GM21619 (cell line): ENCODE measurements at regions not wholly inside any gene's neighbourhood (a gene's known extent, or its start where the extent isn't known, plus 50 kb on each side); places are given as distances from the start of the nearest gene placed in this dataset.

ENCODE experiments used
- ATAC-seq: cut with Tn5 transposase; IDR thresholded peaks from one replicate; pipeline ENCODE4 v1.9.1; 2021; ENCODE audit not compliant: unreplicated experiment

- no peak for ATAC-seq
Observed at GRCh38 chr12:24244231-24244630, 294.8 kb upstream of the SOX5 start.

GRCh38 chr12:24240707-24241106, 291.2 kb upstream of the SOX5 start:
- no peak for ATAC-seq

- no peak for ATAC-seq
Observed at GRCh38 chr12:24233519-24234246, 284.2 kb upstream of the SOX5 start.

GRCh38 chr12:24232531-24232930, 283.1 kb upstream of the SOX5 start:
- ATAC-seq = no peak

GRCh38 chr12:24231298-24231697, 281.8 kb upstream of the SOX5 start:
- peak; percentile 83 for ATAC-seq

- no peak for ATAC-seq
Observed at GRCh38 chr12:24230061-24230701, 280.7 kb upstream of the SOX5 start.

GRCh38 chr12:24229031-24229700, 279.7 kb upstream of the SOX5 start:
- ATAC-seq = no peak

- ATAC-seq = no peak
Observed at GRCh38 chr12:24228371-24228770, 278.9 kb upstream of the SOX5 start.

GRCh38 chr12:24227551-24227950, 278.1 kb upstream of the SOX5 start:
- ATAC-seq = no peak

- no peak for ATAC-seq
Observed at GRCh38 chr12:24226745-24227350, 277.4 kb upstream of the SOX5 start.

- no peak for ATAC-seq
Observed at GRCh38 chr12:24224401-24224800, 274.9 kb upstream of the SOX5 start.

- no peak for ATAC-seq
Observed at GRCh38 chr12:24223926-24224325, 274.5 kb upstream of the SOX5 start.

GRCh38 chr12:24222968-24223367, 273.5 kb upstream of the SOX5 start:
- ATAC-seq = no peak

- no peak for ATAC-seq
Observed at GRCh38 chr12:24212496-24212895, 263.0 kb upstream of the SOX5 start.

GRCh38 chr12:24206621-24207020, 257.2 kb upstream of the SOX5 start:
- ATAC-seq = no peak

- ATAC-seq = no peak
Observed at GRCh38 chr12:24201258-24201970, 251.9 kb upstream of the SOX5 start.

GRCh38 chr12:24200010-24200409, 250.5 kb upstream of the SOX5 start:
- no peak for ATAC-seq

- no peak for ATAC-seq
Observed at GRCh38 chr12:24198936-24199671, 249.6 kb upstream of the SOX5 start.

- no peak for ATAC-seq
Observed at GRCh38 chr12:24198070-24198469, 248.6 kb upstream of the SOX5 start.

- ATAC-seq = no peak
Observed at GRCh38 chr12:24197532-24197931, 248.1 kb upstream of the SOX5 start.
